Gastroesophageal sphincter (tissue), 3 donors: ENCODE measurements at regions not wholly inside any gene's neighbourhood (a gene's known extent, or its start where the extent isn't known, plus 50 kb on each side); places are given as distances from the start of the nearest gene placed in this dataset.

Experiments
- POLR2A ChIP-seq, 2 donors: fragments of 450-650 bp; IDR thresholded peaks; one replicate each; pipeline ENCODE4 v1.6.1; 2017; ENCODE audit warnings: antibody characterized with exemption in 2 of 2, mild to moderate bottlenecking in 2 of 2, moderate library complexity in 1 of 2
- TF ChIP-seq, protein P1 (sequence below), 4 experiments: fragments of 200-600 bp in 2 of 4; fragments of 450-650 bp in 2 of 4; sonication (generic) in 1 of 4; IDR thresholded peaks; one replicate each; pipeline ENCODE4 v1.5.1; 2017 to 2019; ENCODE audit warnings: antibody characterized with exemption in 4 of 4, mild to moderate bottlenecking in 2 of 4, moderate library complexity in 2 of 4

DNA sequence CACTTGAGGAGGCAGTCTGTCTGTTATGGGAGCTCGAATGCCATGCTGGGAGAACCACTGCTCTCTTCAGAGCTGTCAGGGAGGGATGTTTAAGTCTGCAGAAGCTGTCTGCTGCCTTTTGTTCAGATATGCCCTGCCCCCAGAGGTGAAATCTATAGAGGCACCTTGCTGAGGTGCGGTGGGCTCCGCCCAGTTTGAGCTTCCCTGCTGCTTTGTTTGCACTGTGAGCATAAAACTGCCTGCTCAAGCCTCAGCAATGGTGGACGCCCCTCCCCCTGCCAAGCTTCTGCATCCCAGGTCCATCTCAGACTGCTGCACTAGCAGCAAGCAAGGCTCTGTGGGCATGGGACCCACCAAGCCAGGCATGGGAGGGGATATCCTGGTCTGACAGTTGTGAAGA lies 247.5 kb downstream of the LMX1A start:
- TF ChIP-seq, protein P1, sequence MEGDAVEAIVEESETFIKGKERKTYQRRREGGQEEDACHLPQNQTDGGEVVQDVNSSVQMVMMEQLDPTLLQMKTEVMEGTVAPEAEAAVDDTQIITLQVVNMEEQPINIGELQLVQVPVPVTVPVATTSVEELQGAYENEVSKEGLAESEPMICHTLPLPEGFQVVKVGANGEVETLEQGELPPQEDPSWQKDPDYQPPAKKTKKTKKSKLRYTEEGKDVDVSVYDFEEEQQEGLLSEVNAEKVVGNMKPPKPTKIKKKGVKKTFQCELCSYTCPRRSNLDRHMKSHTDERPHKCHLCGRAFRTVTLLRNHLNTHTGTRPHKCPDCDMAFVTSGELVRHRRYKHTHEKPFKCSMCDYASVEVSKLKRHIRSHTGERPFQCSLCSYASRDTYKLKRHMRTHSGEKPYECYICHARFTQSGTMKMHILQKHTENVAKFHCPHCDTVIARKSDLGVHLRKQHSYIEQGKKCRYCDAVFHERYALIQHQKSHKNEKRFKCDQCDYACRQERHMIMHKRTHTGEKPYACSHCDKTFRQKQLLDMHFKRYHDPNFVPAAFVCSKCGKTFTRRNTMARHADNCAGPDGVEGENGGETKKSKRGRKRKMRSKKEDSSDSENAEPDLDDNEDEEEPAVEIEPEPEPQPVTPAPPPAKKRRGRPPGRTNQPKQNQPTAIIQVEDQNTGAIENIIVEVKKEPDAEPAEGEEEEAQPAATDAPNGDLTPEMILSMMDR (IDR thresholded peaks at IDR 0.05), result no peak
- no peak for TF ChIP-seq POLR2A (IDR thresholded peaks at IDR 0.05)
